ENCODE measurements at regions not wholly inside any gene's neighbourhood (a gene's known extent, or its start where the extent isn't known, plus 50 kb on each side); places are given as distances from the start of the nearest gene placed in this dataset.
A peak's percentile ranks its signal among the peaks of the same experiment; 100 is the strongest.
"Not testable (repeated sequence)": the region's sequence is repeated elsewhere in the genome, so short reads cannot be mapped to it uniquely, and the experiment has no call there.

- DNase-seq, result no peak
Measured at GRCh38 chr13:50419331-50419865, 404.2 kb downstream of the KCNRG start.

- DNase-seq, result no peak
Measured at GRCh38 chr13:50419896-50420295, 404.7 kb downstream of the KCNRG start.

- DNase-seq, result no peak
Measured at GRCh38 chr13:50420718-50421472, 405.7 kb downstream of the KCNRG start.

GRCh38 chr13:50421473-50422130, 406.4 kb downstream of the KCNRG start:
- DNase-seq, result no peak

- DNase-seq, result no peak
Measured at GRCh38 chr13:50422181-50423148, 407.2 kb downstream of the KCNRG start.

GRCh38 chr13:50424993-50425392, 409.7 kb downstream of the KCNRG start:
- DNase-seq, result no peak

- DNase-seq, result no peak
Measured at GRCh38 chr13:50425772-50426171, 410.5 kb downstream of the KCNRG start.

- DNase-seq, result no peak
Measured at GRCh38 chr13:50426927-50427326, 411.7 kb downstream of the KCNRG start.

GRCh38 chr13:50427511-50427910, 412.3 kb downstream of the KCNRG start:
- not testable (repeated sequence) for DNase-seq

- no peak for DNase-seq
Measured at GRCh38 chr13:50428183-50428877, 413.1 kb downstream of the KCNRG start.

- DNase-seq, result no peak
Measured at GRCh38 chr13:50435011-50435410, 408.5 kb downstream of the DLEU7 start.

- no peak for DNase-seq
Measured at GRCh38 chr13:50437252-50437651, 406.2 kb downstream of the DLEU7 start.

- no peak for DNase-seq
Measured at GRCh38 chr13:50438351-50438750, 405.1 kb downstream of the DLEU7 start.

GRCh38 chr13:50441130-50441529, 402.4 kb downstream of the DLEU7 start:
- DNase-seq, result no peak

- no peak for DNase-seq
Measured at GRCh38 chr13:50444726-50445125, 398.8 kb downstream of the DLEU7 start.

GRCh38 chr13:50446611-50447010, 396.9 kb downstream of the DLEU7 start:
- DNase-seq, result no peak

- DNase-seq, result no peak
Measured at GRCh38 chr13:50448535-50448998, 394.9 kb downstream of the DLEU7 start.

- no peak for DNase-seq
Measured at GRCh38 chr13:50449465-50449864, 394.0 kb downstream of the DLEU7 start.

- no peak for DNase-seq
Measured at GRCh38 chr13:50450279-50450678, 393.2 kb downstream of the DLEU7 start.

GRCh38 chr13:50451609-50452008, 391.9 kb downstream of the DLEU7 start:
- no peak for DNase-seq

GRCh38 chr13:50452028-50452427, 391.5 kb downstream of the DLEU7 start:
- no peak for DNase-seq

GRCh38 chr13:50452756-50453155, 390.7 kb downstream of the DLEU7 start:
- DNase-seq, result peak; percentile 45

Data from left kidney (tissue), 1 donor.